OCI-LY1 (cell line): ENCODE measurements at regions not wholly inside any gene's neighbourhood (a gene's known extent, or its start where the extent isn't known, plus 50 kb on each side); places are given as distances from the start of the nearest gene placed in this dataset.

Experiments
- EZH2 ChIP-seq: fragments of 200-600 bp; sonication (generic), shearing (Covaris generic); IDR thresholded peaks from 2 replicates; pipeline ENCODE4 v1.8.0; 2017; ENCODE audit warnings: borderline replicate concordance, mixed run types, mild to moderate bottlenecking, antibody characterized with exemption, low read length, moderate library complexity, mixed read lengths
- TF ChIP-seq, protein P1 (sequence below): fragments of 200-600 bp; sonication (generic), shearing (Covaris generic); IDR thresholded peaks from 2 replicates; pipeline ENCODE4 v1.5.1; 2017; ENCODE audit warnings: mild to moderate bottlenecking, antibody characterized with exemption, low read length, moderate library complexity, mixed read lengths

DNA sequence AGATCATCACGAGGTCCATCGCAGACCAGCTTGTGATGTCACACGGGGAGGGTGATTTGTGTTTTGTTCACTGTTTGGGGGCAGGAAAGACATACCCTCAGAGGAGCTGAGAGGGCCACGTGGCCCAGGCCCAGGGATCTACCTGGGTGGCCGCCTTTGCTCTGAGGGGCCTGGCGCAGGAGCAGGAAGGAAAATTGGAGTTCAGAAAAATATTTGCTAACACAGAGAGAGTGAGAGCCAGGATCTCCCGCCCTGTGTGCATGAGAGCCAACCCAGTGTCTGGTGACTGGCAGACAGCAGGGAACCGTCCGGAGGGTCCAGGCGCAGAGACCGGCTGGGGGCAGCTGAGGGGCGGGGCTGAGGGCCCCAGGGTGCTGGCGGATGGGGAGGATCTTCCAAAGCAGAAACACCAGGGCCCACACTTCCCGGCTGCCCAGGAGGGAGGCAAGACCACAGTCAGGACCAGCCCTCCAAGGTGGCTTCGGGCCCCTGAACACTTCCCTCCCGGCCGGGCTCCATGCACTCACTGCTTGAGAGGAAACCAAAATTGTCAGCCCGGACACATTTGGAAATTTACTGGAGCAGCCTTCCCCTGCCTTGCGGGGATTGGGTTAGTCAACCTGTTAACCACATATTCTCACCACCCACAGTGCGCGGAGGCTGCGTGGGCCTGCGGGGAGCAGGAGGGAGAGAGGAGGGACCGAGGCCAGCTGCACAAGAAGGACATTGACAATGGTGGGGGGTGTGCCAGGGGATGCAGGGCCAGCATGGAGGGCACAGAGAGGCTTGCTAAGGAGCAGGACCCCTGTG, 52.6 kb downstream of the RBFOX3 start:
- TF ChIP-seq EZH2, result no peak
- TF ChIP-seq, protein P1, sequence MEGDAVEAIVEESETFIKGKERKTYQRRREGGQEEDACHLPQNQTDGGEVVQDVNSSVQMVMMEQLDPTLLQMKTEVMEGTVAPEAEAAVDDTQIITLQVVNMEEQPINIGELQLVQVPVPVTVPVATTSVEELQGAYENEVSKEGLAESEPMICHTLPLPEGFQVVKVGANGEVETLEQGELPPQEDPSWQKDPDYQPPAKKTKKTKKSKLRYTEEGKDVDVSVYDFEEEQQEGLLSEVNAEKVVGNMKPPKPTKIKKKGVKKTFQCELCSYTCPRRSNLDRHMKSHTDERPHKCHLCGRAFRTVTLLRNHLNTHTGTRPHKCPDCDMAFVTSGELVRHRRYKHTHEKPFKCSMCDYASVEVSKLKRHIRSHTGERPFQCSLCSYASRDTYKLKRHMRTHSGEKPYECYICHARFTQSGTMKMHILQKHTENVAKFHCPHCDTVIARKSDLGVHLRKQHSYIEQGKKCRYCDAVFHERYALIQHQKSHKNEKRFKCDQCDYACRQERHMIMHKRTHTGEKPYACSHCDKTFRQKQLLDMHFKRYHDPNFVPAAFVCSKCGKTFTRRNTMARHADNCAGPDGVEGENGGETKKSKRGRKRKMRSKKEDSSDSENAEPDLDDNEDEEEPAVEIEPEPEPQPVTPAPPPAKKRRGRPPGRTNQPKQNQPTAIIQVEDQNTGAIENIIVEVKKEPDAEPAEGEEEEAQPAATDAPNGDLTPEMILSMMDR, result no peak
